OCI-LY7 (cell line): ENCODE measurements at regions not wholly inside any gene's neighbourhood (a gene's known extent, or its start where the extent isn't known, plus 50 kb on each side); places are given as distances from the start of the nearest gene placed in this dataset.

Experiments used
- BruUV-seq: library from RNA; stranded (reverse); fragments of 400-500 nt; replicated peaks from 2 replicates; lab custom pipeline; 2021; lab: Mats Ljungman, UMichigan
- CTCF ChIA-PET: fragments of 300-600 bp; sonication (Branson Sonifier 250); formaldehyde crosslinking; loops from one replicate; lab custom pipeline; 2022; ENCODE audit warnings: antibody characterized with exemption; ENCODE audit not compliant: unreplicated experiment; lab: Charles Lee
- POLR2A ChIA-PET: fragments of 300-600 bp; sonication (Branson Sonifier 250); formaldehyde crosslinking; loops from one replicate; lab custom pipeline; 2022; ENCODE audit warnings: antibody characterized with exemption; lab: Charles Lee
- DNase-seq: peaks from one replicate; pipeline ENCODE4 v3.0.0-alpha.2; 2015; ENCODE audit warnings: low spot score
- H2AFZ ChIP-seq: fragments of 200-600 bp; sonication (generic), shearing (Covaris generic); 2 replicates; pipeline ENCODE4 v1.6.1; 2014; ENCODE audit warnings: mild to moderate bottlenecking, antibody characterized with exemption, low read length, moderate library complexity
- H3K27ac ChIP-seq: fragments of 200-600 bp; sonication (generic); 2 replicates; pipeline ENCODE4 v1.5.1; 2014; ENCODE audit warnings: mixed run types, low read depth, mild to moderate bottlenecking, moderate library complexity, low read length, inconsistent platforms; ENCODE audit not compliant: poor library complexity, severe bottlenecking
- H3K36me3 ChIP-seq: fragments of 200-600 bp; sonication (generic); 2 replicates; pipeline ENCODE4 v1.6.1; 2014; ENCODE audit warnings: mild to moderate bottlenecking, antibody characterized with exemption, low read length, moderate library complexity, mixed read lengths; ENCODE audit not compliant: insufficient read depth
- H3K4me1 ChIP-seq: fragments of 200-600 bp; sonication (generic); 2 replicates; pipeline ENCODE4 v1.5.1; 2014; ENCODE audit warnings: mild to moderate bottlenecking, low read length; ENCODE audit not compliant: insufficient read depth, poor library complexity, severe bottlenecking
- H3K4me2 ChIP-seq: fragments of 200-600 bp; sonication (generic); 2 replicates; pipeline ENCODE4 v1.6.1; 2014; ENCODE audit warnings: mild to moderate bottlenecking, low read length
- H3K4me3 ChIP-seq: fragments of 200-600 bp; sonication (generic); 2 replicates; pipeline ENCODE4 v1.5.1; 2014; ENCODE audit warnings: mild to moderate bottlenecking, low read depth, low read length; ENCODE audit not compliant: poor library complexity, severe bottlenecking
- H3K79me2 ChIP-seq: fragments of 200-600 bp; sonication (generic); 2 replicates; pipeline ENCODE4 v1.6.1; 2016; ENCODE audit warnings: low read depth, mild to moderate bottlenecking, low read length, moderate library complexity, mixed read lengths; ENCODE audit not compliant: insufficient read depth
- H3K9me2 ChIP-seq: fragments of 200-600 bp; sonication (generic); 2 replicates; pipeline ENCODE4 v1.6.1; 2016; ENCODE audit warnings: mild to moderate bottlenecking, low read length, mixed read lengths; ENCODE audit not compliant: insufficient read depth
- H3K9me3 ChIP-seq: fragments of 200-600 bp; sonication (generic); 2 replicates; pipeline ENCODE4 v1.6.1; 2014; ENCODE audit warnings: mild to moderate bottlenecking, mixed run types, low read length, mixed read lengths
- H4K20me1 ChIP-seq: fragments of 200-600 bp; sonication (generic); 2 replicates; pipeline ENCODE4 v1.6.1; 2014; ENCODE audit warnings: mild to moderate bottlenecking, antibody characterized with exemption, low read length, moderate library complexity, mixed read lengths; ENCODE audit not compliant: insufficient read depth
- CTCF ChIP-seq: fragments of 200-600 bp; sonication (generic); conservative IDR thresholded peaks from 2 replicates; pipeline ENCODE4 v1.5.1; 2014; ENCODE audit warnings: mild to moderate bottlenecking, antibody characterized with exemption, low read length, moderate library complexity, mixed read lengths
- EZH2phosphoT487 ChIP-seq: fragments of 200-600 bp; sonication (generic); IDR thresholded peaks from 2 replicates; pipeline ENCODE4 v1.6.1; 2018; ENCODE audit warnings: low read depth, borderline replicate concordance, mild to moderate bottlenecking, mixed run types, antibody characterized with exemption, low read length, moderate library complexity, mixed read lengths
- intact Hi-C: fragments of 100-400 bp; cut with micrococcal nuclease; formaldehyde crosslinking; loops from one replicate; pipeline ENCODE4 v1.10.0; 2022; ENCODE audit not compliant: unreplicated experiment

GRCh38 chr6:170230520-170231292 lies 60.2 kb downstream of the DLL1 start:
- POLR2A ChIA-PET = interaction anchor here (0.6 kb wide), 1 partner anchor 428 kb away, joined by 4 read pairs; no protein-coding TSS in a partner anchor
- H3K4me3 ChIP-seq = no peak overlapping the region
- intact Hi-C loops = no loop called here
- H3K9me3 ChIP-seq = no peaks in the 10 kb centered on the region
- no peak overlapping the region for H3K27ac ChIP-seq
- CTCF ChIA-PET = no interaction called here
- H3K4me2 ChIP-seq = no peak overlapping the region
- no peaks in the 10 kb centered on the region for H3K36me3 ChIP-seq
- H3K9me2 ChIP-seq = no peaks in the 10 kb centered on the region
- H4K20me1 ChIP-seq = no peaks in the 10 kb centered on the region
- TF ChIP-seq EZH2phosphoT487 (no peak), CTCF (no peak)
- no peaks in the 10 kb centered on the region for H3K79me2 ChIP-seq
- H2AFZ ChIP-seq = no peak overlapping the region
- BruUV-seq = no TSS peak
- DNase-seq = no peak
- no peaks in the 10 kb centered on the region for H3K4me1 ChIP-seq

- Histone ChIP-seq H3K4me3 (no peak overlapping the region), H4K20me1 (no peaks in the 10 kb centered on the region), H3K9me2 (no peaks in the 10 kb centered on the region), H3K27ac (no peak overlapping the region), H3K9me3 (no peaks in the 10 kb centered on the region), H3K79me2 (no peaks in the 10 kb centered on the region), H3K36me3 (no peaks in the 10 kb centered on the region), H3K4me1 (no peaks in the 10 kb centered on the region), H3K4me2 (no peak overlapping the region), H2AFZ (no peak overlapping the region)
- intact Hi-C loops = no loop called here
- CTCF ChIA-PET = no interaction called here
- POLR2A ChIA-PET = no interaction called here
- TF ChIP-seq EZH2phosphoT487 (no peak), CTCF (no peak)
- DNase-seq = no peak
- BruUV-seq = no TSS peak
Observed at GRCh38 chr6:170229851-170230519, 60.9 kb downstream of the DLL1 start.

GRCh38 chr6:170229396-170229795 lies 61.5 kb downstream of the DLL1 start:
- Histone ChIP-seq H3K4me3 (no peak overlapping the region), H3K4me2 (no peak overlapping the region), H3K9me3 (no peaks in the 10 kb centered on the region), H3K36me3 (no peaks in the 10 kb centered on the region), H3K79me2 (no peaks in the 10 kb centered on the region), H3K4me1 (no peaks in the 10 kb centered on the region), H3K27ac (no peak overlapping the region), H4K20me1 (no peaks in the 10 kb centered on the region), H3K9me2 (no peaks in the 10 kb centered on the region), H2AFZ (no peak overlapping the region)
- DNase-seq = no peak
- no peak for TF ChIP-seq CTCF
- no peak for TF ChIP-seq EZH2phosphoT487
- BruUV-seq = no TSS peak
- ChIA-PET CTCF (no interaction called here), POLR2A (no interaction called here)
- intact Hi-C loops = no loop called here
